Occipital lobe (tissue), 1 donor: ENCODE measurements at regions not wholly inside any gene's neighbourhood (a gene's known extent, or its start where the extent isn't known, plus 50 kb on each side); places are given as distances from the start of the nearest gene placed in this dataset.
A peak's percentile ranks its signal among the peaks of the same experiment; 100 is the strongest.

Source experiments
- DNase-seq: peaks from one replicate; lab custom pipeline; 2025; lab: John Stamatoyannopoulos, UW

GRCh38 chr10:111200505-111201186, 123.8 kb downstream of the ADRA2A start:
- no peak for DNase-seq

- no peak for DNase-seq
These were observed 126.8 kb downstream of the ADRA2A start for GRCh38 chr10:111203615-111204014.

DNA sequence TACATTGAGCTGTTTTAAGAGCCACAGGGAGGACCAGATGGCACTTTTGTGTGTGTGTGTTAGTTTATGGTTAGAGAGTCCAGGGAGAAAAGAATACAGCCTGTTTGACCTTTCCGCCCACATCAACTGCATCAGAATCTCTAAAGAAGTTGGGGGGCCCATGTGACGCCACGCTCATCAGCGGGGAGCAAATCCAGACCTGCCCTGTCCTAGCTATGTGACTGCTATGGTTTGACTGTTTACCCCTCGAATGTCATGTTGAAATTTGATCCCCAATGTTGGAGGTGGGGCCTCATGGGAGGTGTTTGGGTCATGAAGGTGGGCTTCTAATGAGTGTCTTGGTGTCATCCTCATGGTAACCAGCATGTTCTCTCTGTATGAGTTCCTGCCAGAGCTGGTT, 128.0 kb downstream of the ADRA2A start:
- no peak for DNase-seq

DNA sequence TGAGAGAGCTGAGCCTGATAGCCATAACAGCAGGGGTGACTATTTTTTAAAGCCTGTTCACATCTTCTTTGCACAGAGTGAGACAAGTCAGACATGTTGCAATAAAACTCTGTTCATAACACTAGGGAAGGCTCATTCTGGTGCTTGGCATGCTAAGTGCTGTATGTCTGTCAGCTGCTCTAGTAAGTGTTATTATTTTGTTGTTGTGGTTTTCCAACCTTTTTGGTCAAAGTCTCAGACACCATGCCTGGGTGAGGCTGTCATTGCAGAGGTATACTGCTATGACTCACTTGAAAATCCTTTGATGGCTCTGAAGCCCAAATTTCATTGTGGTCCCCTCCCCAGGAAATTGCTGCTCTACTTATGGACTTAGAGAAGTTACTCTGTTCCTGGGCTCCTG, 129.7 kb downstream of the ADRA2A start:
- no peak for DNase-seq

- DNase-seq, result no peak
These were observed 130.7 kb downstream of the ADRA2A start for GRCh38 chr10:111207500-111207899.

DNA sequence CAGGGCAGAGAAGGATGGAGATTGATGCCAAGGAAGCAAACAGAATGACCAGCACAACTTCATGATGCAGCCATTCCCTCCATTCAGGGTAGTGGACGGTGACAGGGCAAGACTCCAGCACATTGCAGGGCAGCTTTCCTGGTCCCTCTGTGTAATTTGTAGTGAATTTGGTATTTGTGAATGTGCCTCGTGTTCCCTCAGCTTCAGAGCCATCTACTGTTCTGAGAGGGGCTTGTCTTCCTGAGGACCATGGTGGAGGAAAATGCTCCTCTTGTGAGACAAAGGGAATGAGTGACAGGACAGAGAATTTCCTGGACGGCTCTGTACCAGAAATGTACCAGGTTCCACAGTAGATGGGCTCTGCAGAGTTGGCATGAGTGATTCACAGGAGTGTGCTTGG, 132.1 kb downstream of the ADRA2A start:
- no peak for DNase-seq

DNA sequence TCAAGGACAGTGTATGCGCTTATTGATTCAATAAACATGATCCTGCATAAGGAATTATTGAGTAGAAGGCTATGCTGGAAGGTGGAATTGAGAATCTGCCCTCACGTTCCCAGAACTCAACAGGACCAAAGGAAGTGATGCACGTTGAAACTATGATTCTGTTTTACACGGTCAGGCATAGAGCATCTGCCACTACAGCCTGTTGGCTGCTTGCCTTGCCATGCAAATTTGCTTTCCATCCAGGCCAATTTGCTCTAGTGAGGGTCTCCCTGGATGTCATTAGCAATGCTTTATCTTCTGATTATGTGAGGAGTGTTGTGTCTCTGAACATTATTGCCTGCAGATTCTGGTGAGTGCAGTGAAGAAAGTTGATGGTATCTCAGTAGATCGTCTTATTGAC, 132.9 kb downstream of the ADRA2A start:
- no peak for DNase-seq

- no peak for DNase-seq
These were observed 134.4 kb downstream of the ADRA2A start for GRCh38 chr10:111211241-111211640.

DNA sequence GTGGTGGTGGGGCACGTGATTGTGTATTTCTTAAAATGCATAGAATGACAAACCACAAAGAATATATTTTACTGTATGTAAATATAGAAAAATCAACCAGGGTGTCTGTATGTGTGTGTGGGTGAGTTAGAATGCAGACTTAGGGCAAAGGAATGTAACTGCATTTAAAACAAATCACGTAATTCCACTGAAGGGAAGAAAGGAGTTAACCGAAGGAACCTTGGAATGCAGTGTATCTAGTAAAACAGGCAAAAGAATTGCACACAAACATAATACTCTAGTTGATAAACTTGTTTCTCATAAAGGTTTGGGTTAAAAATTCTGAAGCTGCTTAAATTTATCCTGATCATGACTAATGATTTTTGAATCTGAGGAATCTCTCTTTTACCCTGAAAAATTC, 134.9 kb downstream of the ADRA2A start:
- DNase-seq, result no peak

GRCh38 chr10:111221682-111222480, 145.1 kb downstream of the ADRA2A start:
- peak; percentile 4 for DNase-seq

DNA sequence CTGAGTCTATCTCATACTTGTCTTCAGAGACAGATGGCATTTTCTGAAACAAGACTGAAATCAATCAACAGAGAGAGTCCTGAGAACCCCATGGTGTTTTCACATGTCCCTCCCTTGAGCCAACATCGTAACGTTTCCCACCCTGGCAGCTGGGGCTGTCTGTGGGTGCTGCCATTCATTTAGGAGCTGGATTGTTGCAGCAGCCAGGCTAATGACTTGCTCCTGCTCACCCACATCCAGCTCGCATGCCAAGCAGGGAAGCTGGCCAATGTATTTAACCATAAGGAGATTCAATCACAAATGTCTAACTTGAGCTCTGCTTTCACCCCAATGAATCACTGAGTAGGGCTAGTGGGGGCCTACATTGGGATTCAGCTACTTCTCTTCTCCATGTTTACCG, 146.1 kb downstream of the ADRA2A start:
- no peak for DNase-seq

GRCh38 chr10:111231779-111232178, 154.9 kb downstream of the ADRA2A start:
- DNase-seq, result no peak

DNA sequence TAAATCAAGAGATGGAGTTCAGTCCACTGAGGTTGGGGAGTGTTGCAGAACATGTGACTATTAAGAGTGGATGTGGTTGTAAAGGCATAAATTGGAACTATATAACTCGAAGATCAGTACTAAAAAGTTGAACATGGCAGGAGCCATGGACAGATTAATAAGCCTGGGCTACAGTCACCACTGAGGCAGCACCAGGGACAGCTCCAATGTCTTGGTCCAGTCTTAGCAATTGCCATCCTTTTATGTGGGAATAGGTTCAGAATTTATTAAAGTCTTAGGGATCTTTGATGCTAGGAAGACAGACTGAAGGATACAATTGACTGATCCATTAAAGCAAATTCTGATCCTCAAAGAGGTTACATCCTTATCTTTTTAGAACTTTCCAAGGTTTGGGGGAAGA, 156.6 kb downstream of the ADRA2A start:
- DNase-seq, result no peak

DNA sequence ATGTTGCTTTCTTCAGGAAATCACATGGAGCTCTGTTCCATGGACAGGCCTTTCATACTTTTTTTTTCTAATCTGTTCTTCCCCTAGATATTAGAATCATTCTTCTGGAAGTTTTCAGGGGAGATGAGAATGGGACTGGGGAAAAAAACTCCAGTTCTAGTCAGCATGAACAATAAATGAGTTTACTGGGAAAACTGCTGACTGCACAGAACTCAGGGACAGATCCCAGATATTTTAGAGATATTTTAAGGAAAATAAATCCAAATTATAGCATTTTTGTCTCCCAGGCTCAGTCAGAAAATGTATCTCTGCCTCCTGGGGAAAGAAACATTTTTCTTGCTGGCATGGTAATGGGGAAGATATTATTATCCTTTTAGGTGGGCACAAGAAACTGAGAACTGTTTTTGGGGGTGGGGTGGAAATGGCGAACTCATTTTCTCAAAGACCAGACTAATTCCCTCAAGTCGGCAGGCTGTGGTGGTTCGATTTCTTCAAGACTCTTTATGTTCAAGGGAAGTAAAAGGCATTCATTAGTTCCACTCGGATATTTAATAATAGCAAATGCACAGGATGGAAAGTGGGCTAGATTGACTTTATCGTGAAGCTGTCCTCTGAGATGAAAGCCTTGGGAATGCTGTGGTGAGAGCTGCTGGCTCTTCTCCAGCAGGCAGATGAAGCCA, 157.5 kb downstream of the ADRA2A start:
- no peak for DNase-seq

DNA sequence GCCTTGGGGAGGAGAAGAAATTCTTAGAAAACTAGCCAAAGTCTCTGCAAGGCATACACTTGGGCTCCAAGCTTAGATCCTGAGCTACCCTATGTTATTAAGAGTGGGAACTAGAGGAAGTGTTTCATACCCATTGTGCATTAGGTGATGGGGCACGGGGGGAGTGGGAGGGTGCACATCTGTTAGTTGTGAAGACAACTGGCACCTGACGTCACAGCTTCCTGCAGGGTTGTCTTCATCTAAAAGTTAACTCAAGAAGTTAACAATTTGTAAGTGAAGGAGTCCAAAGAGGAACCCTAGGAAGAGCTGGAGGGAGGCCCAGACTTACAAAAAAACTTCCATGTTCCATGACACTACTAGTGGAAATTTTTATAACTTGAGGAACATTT, 158.1 kb downstream of the ADRA2A start:
- no peak for DNase-seq

- DNase-seq, result no peak
These were observed 163.5 kb downstream of the ADRA2A start for GRCh38 chr10:111240348-111240747.

DNA sequence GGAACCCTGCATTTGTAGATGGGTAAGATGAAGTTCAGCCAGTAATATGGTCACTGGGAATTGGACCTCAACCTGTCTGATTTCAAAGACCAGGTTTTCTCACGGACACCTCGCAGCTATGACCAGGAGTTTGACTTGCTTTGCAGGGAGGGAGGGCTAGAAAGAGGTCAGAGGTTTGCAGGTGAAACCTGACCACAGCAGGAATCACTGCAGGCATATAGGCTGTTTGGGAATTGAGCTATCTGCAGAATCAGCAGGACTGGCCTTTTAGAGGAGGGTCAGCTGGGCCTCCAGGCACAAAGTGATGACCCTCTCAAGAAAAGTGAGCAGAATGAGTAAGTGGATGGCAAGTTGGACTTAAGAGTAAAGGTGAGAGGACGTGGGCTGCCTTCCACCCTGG, 166.3 kb downstream of the ADRA2A start:
- no peak for DNase-seq

DNA sequence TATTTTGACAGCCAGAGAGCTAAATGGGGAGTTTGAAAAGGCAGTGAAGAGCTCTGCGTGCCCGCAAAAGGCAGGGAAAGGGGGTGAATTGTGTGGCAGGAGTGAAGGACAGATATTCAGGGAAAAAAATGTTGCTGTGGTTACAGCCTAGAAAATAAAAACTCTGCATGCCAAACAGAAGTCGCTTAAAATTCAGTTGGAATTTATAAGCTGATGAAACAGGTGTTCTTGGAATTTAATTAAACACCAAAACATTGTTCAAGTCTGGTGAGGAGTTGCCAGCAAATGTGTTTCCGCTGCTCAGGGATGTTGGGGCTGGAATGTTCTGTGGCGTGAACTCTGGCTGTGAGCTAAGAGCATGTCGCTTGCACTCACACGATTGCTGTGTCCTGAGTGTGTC, 169.3 kb downstream of the ADRA2A start:
- no peak for DNase-seq

- DNase-seq, result no peak
These were observed 170.1 kb downstream of the ADRA2A start for GRCh38 chr10:111246814-111247452.

DNA sequence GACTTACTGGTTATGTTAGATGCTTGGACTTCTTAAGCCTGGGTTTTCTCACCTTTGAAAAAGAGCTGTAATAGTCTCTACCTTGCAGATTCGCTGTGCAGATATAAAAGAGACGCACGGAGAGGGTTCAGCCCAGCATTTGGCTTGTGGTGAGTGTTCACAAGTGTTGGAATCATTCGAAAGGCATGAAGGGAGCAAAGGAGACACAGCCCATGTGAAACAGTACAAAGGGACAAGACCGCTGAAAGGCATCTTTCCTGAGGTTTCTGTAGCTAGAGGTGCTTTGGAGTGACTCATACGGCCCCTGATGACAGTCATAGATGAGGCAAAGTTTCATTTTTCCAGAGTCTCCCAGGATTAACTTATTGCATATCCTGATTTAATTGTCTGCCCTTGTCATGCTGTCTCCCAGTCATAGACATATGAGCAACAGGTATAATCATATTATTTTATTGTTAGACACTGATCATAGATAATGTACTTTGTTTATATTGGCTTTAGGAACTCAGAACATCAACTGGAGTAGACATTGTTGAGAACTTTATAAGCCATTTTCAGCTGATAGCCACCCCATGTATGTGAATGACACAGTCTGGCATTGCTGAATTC, 171.1 kb downstream of the ADRA2A start:
- DNase-seq, result no peak

GRCh38 chr10:111249925-111250324, 173.1 kb downstream of the ADRA2A start:
- DNase-seq, result no peak
